Stimulated activated naive CD8-positive, alpha-beta T cell treated with anti-CD3 and anti-CD28 coated beads, Interleukin-15, Interleukin-2, amounts not matched to agents 100 U/mL and 50 U/mL, for 24 hours (primary cell): ENCODE measurements at regions not wholly inside any gene's neighbourhood (a gene's known extent, or its start where the extent isn't known, plus 50 kb on each side); places are given as distances from the start of the nearest gene placed in this dataset.
A peak's percentile ranks its signal among the peaks of the same experiment; 100 is the strongest.

Experiments used
- ATAC-seq: fragments of 150-1000 bp; cut with Tn5 transposase; one replicate; pipeline ENCODE4 v1.10.0; 2021
- DNase-seq: peaks from one replicate; pipeline ENCODE4 v3.0.0; 2021

- ATAC-seq (no peak), DNase-seq (no peak)
These were observed 66.7 kb downstream of the BARHL2 start for GRCh38 chr1:90650401-90650800.

GRCh38 chr1:90640325-90640724 is 76.8 kb downstream of the BARHL2 start:
- ATAC-seq = no peak
- DNase-seq = no peak

DNA sequence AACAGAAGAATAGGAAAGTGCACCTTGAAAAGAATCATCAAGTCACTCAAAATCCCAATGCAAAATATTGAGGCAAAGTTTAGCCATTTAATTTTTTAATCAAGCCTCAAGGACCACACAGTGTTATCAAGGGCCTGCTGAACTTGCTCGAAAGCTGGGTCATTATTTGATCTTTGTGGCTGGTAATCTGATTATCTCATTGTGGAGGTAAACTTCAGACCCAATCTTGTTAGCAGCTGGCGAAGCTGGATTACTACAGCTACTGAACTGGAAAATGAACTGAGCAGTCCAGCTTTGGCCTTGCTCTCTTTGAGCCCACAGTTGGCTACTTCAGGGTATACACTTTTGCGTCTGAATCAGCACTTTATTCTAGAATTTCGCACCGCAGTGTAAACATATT is 94.4 kb downstream of the BARHL2 start:
- no peak for DNase-seq
- ATAC-seq = no peak

DNA sequence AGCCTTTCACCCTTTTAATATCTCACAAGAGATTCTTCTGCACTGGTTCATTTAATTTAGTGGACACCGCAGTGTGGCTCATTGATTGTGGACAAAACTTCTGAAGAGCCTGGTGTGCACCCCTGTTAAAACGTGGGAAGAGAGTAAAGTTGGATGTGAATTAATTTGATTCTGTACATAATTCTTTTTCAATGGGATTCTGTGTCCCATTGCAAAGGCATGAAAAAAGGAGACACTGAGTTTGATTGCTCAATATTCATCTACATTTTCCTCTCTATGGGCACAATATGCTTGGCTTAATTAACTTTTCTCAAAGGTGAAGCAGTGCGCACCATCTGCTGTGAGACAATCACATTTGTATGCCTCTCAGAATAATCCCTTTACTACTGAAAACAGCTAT is 95.1 kb downstream of the BARHL2 start:
- ATAC-seq = no peak
- no peak for DNase-seq

DNA sequence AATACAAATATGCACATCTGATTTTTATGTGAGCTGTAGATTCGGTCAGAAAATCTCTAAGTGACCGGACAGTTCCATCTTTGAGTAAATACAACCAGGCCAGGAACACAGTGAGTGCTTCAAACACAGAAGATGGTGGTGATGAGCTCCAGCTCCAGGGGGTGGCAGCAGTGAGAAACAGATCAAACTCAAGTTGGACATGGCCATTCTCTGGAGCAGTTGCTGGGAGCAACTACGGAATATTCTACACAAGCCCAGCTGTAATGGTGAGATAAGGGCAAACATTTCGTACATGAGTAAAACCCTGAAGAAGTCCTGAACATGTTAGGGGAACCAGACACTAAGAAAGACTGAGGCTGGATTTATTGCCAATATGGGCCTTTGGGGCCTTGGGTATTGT is 100.7 kb downstream of the BARHL2 start:
- DNase-seq (no peak), ATAC-seq (no peak)

GRCh38 chr1:90614872-90615271 is 102.2 kb downstream of the BARHL2 start:
- DNase-seq (no peak), ATAC-seq (no peak)

GRCh38 chr1:90613371-90613770 is 103.7 kb downstream of the BARHL2 start:
- no peak for DNase-seq
- ATAC-seq = no peak

DNA sequence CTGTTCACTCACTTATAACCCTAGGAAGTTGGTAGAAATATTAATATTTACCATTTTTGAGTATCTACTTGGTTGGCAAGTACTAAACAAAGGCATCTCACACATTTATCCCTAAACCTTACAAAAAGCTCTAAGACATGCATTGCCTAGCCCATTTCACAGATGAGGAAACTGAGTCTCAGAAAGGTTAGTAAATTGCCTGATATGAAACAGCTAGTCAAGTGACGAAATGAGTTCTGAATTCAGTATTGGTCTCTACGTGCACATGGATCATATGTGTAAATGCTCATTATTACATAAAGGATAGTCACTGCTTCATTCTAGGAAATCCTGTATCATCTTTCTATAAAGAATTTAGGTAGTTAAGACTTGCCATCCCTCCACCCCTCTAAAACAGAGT is 105.1 kb downstream of the BARHL2 start:
- ATAC-seq = no peak
- no peak for DNase-seq

GRCh38 chr1:90607736-90608135 is 109.4 kb downstream of the BARHL2 start:
- no peak for ATAC-seq

DNA sequence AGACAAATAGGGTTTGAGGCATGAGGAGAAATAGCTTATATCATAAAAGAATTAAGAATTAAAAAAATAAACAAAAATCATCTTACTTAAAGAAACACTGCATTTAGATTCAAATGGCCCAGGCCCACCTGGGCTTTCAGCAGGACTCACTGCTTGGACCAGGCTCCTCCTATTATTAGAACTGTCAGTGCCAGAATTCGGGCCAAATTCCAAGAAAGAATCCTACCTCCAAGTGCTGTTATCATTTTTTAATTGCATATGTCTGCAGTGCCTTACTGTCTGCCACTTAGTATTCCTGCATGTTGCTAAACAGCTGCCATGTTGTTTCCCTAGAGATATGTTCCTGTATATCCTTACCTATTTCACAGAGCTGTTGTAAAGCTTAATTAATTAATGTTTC is 112.0 kb downstream of the BARHL2 start:
- ATAC-seq = no peak
- no peak for DNase-seq

More at GRCh38 chr1:90607736-90608135, 109.4 kb downstream of the BARHL2 start:
- DNase-seq = no peak

- ATAC-seq (no peak), DNase-seq (no peak)
These were observed 123.8 kb downstream of the BARHL2 start for GRCh38 chr1:90593312-90593711.

DNA sequence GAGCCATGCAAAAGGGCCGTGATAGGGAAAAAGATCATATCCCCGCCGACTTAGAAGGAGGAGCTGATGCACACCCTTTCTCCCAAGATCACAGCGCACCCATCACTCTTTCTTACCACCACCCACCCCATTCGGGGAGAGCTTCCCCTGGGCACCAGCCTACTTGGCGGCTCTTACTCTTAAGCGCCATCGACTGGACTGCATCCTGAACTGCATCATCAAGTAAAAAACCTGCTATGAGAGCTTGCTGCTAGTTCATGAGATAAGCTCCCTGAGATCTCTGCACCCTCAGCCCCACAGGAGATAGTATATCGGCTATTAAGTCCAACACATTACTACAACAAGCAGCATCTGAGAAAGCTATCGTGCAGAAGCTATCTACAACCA is 125.1 kb downstream of the BARHL2 start:
- no peak for DNase-seq
- no peak for ATAC-seq

- DNase-seq (no peak), ATAC-seq (no peak)
These were observed 125.6 kb downstream of the BARHL2 start for GRCh38 chr1:90591355-90591969.

DNA sequence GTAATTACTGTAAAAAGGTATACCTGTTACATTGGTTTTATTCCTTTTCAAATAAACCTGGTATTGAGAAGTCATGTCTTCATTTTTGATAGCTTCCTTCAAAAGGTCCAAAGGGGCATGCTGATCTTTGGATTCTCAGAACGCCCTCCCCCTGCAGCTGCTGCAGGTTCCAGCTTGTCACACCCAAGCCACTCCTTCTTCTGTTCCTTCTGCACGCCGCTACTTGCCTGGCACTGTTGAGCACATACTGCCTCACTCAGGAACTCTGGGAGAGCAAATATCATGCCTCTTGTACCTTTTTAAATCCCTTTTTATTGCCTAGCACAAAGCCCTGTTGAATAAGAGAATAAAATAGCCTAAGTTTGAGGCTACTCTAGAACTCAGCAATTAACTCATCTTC is 136.9 kb downstream of the BARHL2 start:
- ATAC-seq = no peak
- DNase-seq = no peak

- ATAC-seq (peak; percentile 52), DNase-seq (no peak)
These were observed 137.8 kb downstream of the BARHL2 start for GRCh38 chr1:90579212-90579802.

DNA sequence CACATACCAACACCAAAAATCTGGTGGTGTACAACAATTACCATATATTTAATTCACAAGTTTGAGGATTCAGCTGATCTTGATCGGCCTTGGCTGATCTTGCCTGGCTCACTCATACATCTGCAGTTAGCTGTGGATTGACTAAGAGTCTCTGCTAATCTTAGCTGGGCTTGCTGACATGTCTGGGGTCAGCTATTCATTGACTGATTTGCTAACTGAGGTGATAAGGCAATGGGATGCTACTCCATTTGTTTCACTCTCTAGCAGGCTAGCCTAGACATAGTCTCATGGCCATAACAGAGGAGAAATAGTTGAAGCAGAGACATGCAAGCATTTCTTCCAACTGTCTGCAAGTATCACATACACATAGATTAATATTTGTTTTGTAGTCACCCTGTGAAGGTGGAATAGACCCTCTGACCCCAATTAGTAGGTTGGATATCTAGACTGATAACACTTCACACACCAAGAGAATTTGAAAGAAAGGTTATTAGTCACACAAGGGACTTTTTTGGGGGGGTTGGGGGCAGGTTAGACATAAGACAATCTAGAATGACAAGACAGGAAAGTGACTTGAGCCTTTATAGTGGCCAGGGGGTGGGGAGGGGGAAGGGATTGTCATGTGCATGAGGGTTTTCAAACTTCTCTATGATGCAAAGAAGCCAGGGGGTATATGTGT is 142.3 kb downstream of the BARHL2 start:
- DNase-seq (no peak), ATAC-seq (peak; percentile 6)

GRCh38 chr1:90573736-90574135 is 143.4 kb downstream of the BARHL2 start:
- no peak for DNase-seq
- ATAC-seq = no peak

GRCh38 chr1:90572446-90572845 is 144.7 kb downstream of the BARHL2 start:
- ATAC-seq = no peak
- DNase-seq = no peak

DNA sequence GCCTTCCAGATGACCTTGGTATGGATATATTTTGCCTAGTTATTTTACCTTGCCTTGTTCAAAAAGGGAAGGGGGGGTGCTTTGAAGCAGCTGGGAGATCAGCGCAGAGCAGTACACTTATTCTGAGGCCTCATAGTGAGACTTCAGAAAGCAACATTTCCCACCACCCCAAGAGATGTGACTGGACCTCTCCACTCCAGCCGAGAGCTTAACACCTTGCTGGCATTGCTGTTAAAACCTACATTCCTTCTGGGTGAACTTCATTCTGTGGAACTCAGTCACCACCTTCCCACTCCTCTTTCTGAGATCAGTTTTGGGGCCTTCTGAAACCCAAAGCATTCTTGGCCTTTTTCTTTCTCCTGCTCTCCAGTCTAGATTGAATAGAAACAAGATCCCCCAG is 148.7 kb downstream of the BARHL2 start:
- no peak for ATAC-seq
- no peak for DNase-seq

DNA sequence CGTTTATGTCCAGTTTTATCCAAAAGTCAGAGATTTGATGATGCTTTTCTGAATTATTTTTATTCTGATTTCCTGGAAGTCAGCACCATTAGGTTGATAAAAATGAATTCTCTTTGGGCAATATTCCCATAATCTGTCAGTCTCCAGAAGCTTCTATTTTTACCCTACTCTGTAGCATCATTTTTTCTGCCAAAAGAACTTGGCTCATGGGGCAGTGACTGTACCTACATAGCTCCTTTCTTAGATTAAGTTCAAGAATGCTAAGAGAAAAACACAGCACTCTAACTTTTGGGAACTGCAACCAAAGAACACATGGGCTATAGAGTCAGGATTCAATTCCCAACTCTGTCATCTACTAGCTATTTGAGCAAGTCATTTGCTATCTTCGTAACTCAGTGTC is 152.9 kb downstream of the BARHL2 start:
- ATAC-seq = no peak

DNA sequence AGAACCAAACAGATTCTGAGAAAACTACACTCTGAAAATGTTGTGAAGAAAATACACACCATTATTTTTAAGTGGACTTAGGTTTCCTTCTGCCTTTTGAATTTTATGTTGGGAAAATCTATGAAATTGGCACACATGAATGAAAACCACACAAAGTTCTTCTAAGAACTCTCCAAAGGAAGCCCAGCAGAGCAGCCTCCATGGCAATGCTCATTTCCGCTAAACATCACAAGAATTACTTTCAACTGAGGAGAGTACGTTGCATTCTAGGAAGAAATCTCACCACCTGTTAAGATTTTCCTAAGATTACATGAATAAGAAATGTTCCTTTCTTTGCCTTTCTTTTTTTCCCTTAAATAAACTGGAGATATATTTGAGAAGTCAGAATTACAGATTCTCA is 154.2 kb downstream of the BARHL2 start:
- no peak for ATAC-seq
- no peak for DNase-seq

More for the DNA sequence above, 152.9 kb downstream of the BARHL2 start:
- no peak for DNase-seq

DNA sequence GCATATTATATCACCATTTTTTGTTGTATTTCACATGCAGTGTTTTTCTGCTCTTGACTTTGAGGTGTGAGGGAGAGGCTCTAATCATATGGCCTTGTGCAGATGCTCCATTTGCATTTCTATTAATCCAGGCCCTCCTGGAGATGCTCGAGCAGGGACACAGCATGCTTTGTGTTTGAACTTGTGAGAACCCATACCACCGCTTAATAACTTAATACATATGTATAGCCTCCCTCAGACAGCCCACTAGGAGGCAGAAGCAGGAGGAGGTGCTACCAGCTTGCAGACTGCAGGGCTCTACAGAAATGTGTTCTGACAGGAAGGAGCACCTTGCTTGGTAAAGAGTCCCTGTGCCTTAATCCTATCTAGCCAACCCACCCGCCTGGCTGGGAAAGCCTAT is 155.2 kb downstream of the BARHL2 start:
- DNase-seq (no peak), ATAC-seq (no peak)

DNA sequence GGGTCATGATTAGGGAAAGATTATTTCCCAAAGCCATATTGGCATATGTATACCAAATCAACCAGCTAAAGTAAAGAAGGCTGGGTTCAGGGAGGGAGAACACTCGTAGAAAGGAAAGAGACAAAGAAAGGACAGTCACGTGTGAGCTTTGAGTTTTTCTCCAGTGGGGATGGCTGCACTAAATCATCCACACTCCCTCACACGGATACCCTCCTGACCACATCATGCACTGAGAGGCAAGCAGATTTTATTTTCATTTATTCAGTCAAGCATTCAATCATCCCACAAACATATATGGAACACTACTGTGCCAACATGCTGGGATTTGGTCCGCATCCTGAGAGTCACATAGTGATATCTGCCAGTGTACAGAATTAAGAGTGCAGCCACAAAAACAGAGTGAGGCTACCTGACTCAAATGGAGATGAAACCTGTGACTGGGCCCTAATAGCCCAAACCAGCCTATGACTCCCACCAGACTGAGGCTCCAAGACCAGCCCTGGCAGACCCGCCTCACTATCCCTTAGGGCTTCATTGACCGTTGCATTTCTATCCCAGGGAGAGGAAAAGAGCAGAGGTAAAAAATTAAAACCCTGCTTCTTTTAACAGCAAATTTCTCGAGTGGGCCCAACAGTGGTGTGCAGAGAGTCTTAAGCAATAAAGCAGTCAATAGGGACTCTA is 155.9 kb downstream of the BARHL2 start:
- DNase-seq (no peak), ATAC-seq (no peak)
